H9 (cell line): ENCODE measurements at regions not wholly inside any gene's neighbourhood (a gene's known extent, or its start where the extent isn't known, plus 50 kb on each side); places are given as distances from the start of the nearest gene placed in this dataset.

Source experiments
- DNase-seq: peaks from one replicate; pipeline ENCODE4 v3.0.0-alpha.2; 2017
- H2AFZ ChIP-seq: one replicate; pipeline ENCODE4 v1.6.1; 2013; ENCODE audit warnings: mild to moderate bottlenecking, low read length, control low read depth, moderate library complexity
- H2AK5ac ChIP-seq: 2 replicates; pipeline ENCODE4 v1.6.1; 2013; ENCODE audit warnings: low read length, control low read depth, mixed read lengths; ENCODE audit not compliant: insufficient read length
- H2BK120ac ChIP-seq: one replicate; pipeline ENCODE4 v1.6.1; 2013; ENCODE audit warnings: low read depth, mild to moderate bottlenecking, low read length, control low read depth, inconsistent platforms; ENCODE audit not compliant: poor library complexity, severe bottlenecking
- H2BK12ac ChIP-seq: 2 replicates; pipeline ENCODE4 v1.6.1; 2013; ENCODE audit warnings: low read length, control low read depth, mixed read lengths, low read depth; ENCODE audit not compliant: insufficient read length
- H2BK15ac ChIP-seq: 2 replicates; pipeline ENCODE4 v1.6.1; 2013; ENCODE audit warnings: low read depth, low read length, control low read depth
- H2BK20ac ChIP-seq: one replicate; pipeline ENCODE4 v1.6.1; 2013; ENCODE audit warnings: low read depth, mild to moderate bottlenecking, low read length, control low read depth, inconsistent platforms; ENCODE audit not compliant: poor library complexity, severe bottlenecking
- H2BK5ac ChIP-seq: 2 replicates; pipeline ENCODE4 v1.6.1; 2013; ENCODE audit warnings: low read length, control low read depth, mixed read lengths; ENCODE audit not compliant: insufficient read length
- H3K14ac ChIP-seq: 2 replicates; pipeline ENCODE4 v1.6.1; 2013; ENCODE audit warnings: low read length, control low read depth; ENCODE audit not compliant: insufficient read depth
- H3K18ac ChIP-seq: 2 replicates; pipeline ENCODE4 v1.6.1; 2013; ENCODE audit warnings: low read depth, mild to moderate bottlenecking, mixed read lengths, low read length, control low read depth; ENCODE audit not compliant: insufficient read length
- H3K23ac ChIP-seq: 2 replicates; pipeline ENCODE4 v1.6.1; 2013; ENCODE audit warnings: low read length, control low read depth, mixed read lengths, low read depth; ENCODE audit not compliant: insufficient read length
- H3K23me2 ChIP-seq: 2 replicates; pipeline ENCODE4 v1.6.1; 2013; ENCODE audit warnings: low read depth, mild to moderate bottlenecking, mixed read lengths, low read length, control low read depth; ENCODE audit not compliant: insufficient read length, poor library complexity, severe bottlenecking
- H3K27ac ChIP-seq: 2 replicates; pipeline ENCODE4 v1.5.1; 2013; ENCODE audit warnings: low read length, control low read depth, mixed read lengths, low read depth; ENCODE audit not compliant: insufficient read length
- H3K27me3 ChIP-seq: 2 replicates; pipeline ENCODE4 v1.6.1; 2013; ENCODE audit warnings: low read length, control low read depth, inconsistent platforms; ENCODE audit not compliant: insufficient read depth
- H3K4ac ChIP-seq: 2 replicates; pipeline ENCODE4 v1.6.1; 2013; ENCODE audit warnings: low read depth, mild to moderate bottlenecking, control low read depth, inconsistent platforms, low read length, moderate library complexity
- H3K4me1 ChIP-seq: 2 replicates; pipeline ENCODE4 v1.6.1; 2013; ENCODE audit warnings: low read length, control low read depth, inconsistent platforms; ENCODE audit not compliant: insufficient read depth
- H3K4me2 ChIP-seq: 2 replicates; pipeline ENCODE4 v1.6.1; 2013; ENCODE audit warnings: low read length, control low read depth, mixed read lengths; ENCODE audit not compliant: insufficient read length, insufficient read depth
- H3K56ac ChIP-seq: 2 replicates; pipeline ENCODE4 v1.6.1; 2013; ENCODE audit warnings: low read depth, mild to moderate bottlenecking, mixed read lengths, low read length, control low read depth; ENCODE audit not compliant: insufficient read length
- H3K79me1 ChIP-seq: 2 replicates; pipeline ENCODE4 v1.6.1; 2013; ENCODE audit warnings: low read depth, mild to moderate bottlenecking, moderate library complexity, low read length, control low read depth, inconsistent platforms; ENCODE audit not compliant: insufficient read depth, poor library complexity, severe bottlenecking
- H3K79me2 ChIP-seq: 2 replicates; pipeline ENCODE4 v1.6.1; 2013; ENCODE audit warnings: low read length, control low read depth, inconsistent platforms; ENCODE audit not compliant: insufficient read depth
- H3K9ac ChIP-seq: 2 replicates; pipeline ENCODE4 v1.6.1; 2013; ENCODE audit warnings: low read length, control low read depth, mixed read lengths; ENCODE audit not compliant: insufficient read length; ENCODE audit errors: extremely low read depth
- H3K9me3 ChIP-seq: one replicate; pipeline ENCODE4 v1.6.1; 2013; ENCODE audit warnings: low read depth, low read length, inconsistent platforms; ENCODE audit not compliant: control insufficient read depth
- H3T11ph ChIP-seq: one replicate; pipeline ENCODE4 v1.6.1; 2013; ENCODE audit warnings: mild to moderate bottlenecking, low read length, control low read depth, inconsistent platforms
- H4K20me1 ChIP-seq: one replicate; pipeline ENCODE4 v1.6.1; 2013; ENCODE audit not compliant: control insufficient read depth, insufficient read length, insufficient read depth
- H4K5ac ChIP-seq: 2 replicates; pipeline ENCODE4 v1.6.1; 2013; ENCODE audit warnings: low read depth, mild to moderate bottlenecking, mixed read lengths, low read length, control low read depth; ENCODE audit not compliant: insufficient read length
- H4K8ac ChIP-seq: replicated peaks from 2 replicates; pipeline ENCODE4 v1.6.1; 2013; ENCODE audit warnings: low read length, control low read depth, mixed read lengths, low read depth; ENCODE audit not compliant: insufficient read length
- H4K91ac ChIP-seq: 2 replicates; pipeline ENCODE4 v1.6.1; 2013; ENCODE audit warnings: low read depth, mild to moderate bottlenecking, moderate library complexity, mixed read lengths, low read length, control low read depth; ENCODE audit not compliant: insufficient read length
- H3K27ac Mint-ChIP-seq, 3 experiments: 2 replicates in 2 of 3; 3 replicates in 1 of 3; pipeline ENCODE4 v1.8.0; 2020 to 2021; ENCODE audit warnings: mixed read lengths in 3 of 3, mild to moderate bottlenecking in 1 of 3, moderate library complexity in 1 of 3
- H3K27me3 Mint-ChIP-seq: 2 replicates; pipeline ENCODE4 v1.8.0; 2021; ENCODE audit warnings: low read depth, mild to moderate bottlenecking, moderate library complexity, mixed read lengths
- H3K36me3 Mint-ChIP-seq, 3 experiments: 2 replicates in 2 of 3; 3 replicates in 1 of 3; pipeline ENCODE4 v1.8.0; 2020 to 2021; ENCODE audit warnings: low read depth in 3 of 3, mixed read lengths in 3 of 3; ENCODE audit not compliant: insufficient read depth in 1 of 3
- H3K4me1 Mint-ChIP-seq, 2 experiments: 2 replicates each; pipeline ENCODE4 v1.8.0; 2020; ENCODE audit warnings: mixed read lengths in 2 of 2
- H3K4me3 Mint-ChIP-seq, 2 experiments: 2 replicates in 1 of 2; 3 replicates in 1 of 2; pipeline ENCODE4 v1.8.0; 2020 to 2021; ENCODE audit warnings: mild to moderate bottlenecking in 2 of 2, mixed read lengths in 2 of 2, moderate library complexity in 1 of 2
- H3K9me3 Mint-ChIP-seq, 2 experiments: 2 replicates in 1 of 2; 3 replicates in 1 of 2; pipeline ENCODE4 v1.8.0; 2020; ENCODE audit warnings: mild to moderate bottlenecking in 2 of 2, mixed read lengths in 2 of 2, moderate library complexity in 1 of 2
- WGBS: extraction: QIAGEN DNeasy Blood & Tissue Kit; methylation state at CpG from one replicate; pipeline ENCODE4 v1.1.7; 2013; ENCODE audit warnings: missing lambda C conversion rate, low lambda C conversion rate, mixed read lengths; ENCODE audit not compliant: insufficient read length; ENCODE audit errors: extremely low coverage; 5-methylcytosine and 5-hydroxymethylcytosine counted together
- TF ChIP-seq, protein P1 (sequence below): fragments of 200-600 bp; sonication (generic); conservative IDR thresholded peaks from 3 replicates; pipeline ENCODE4 v1.8.0; 2021; ENCODE audit warnings: antibody characterized with exemption, mild to moderate bottlenecking

DNA sequence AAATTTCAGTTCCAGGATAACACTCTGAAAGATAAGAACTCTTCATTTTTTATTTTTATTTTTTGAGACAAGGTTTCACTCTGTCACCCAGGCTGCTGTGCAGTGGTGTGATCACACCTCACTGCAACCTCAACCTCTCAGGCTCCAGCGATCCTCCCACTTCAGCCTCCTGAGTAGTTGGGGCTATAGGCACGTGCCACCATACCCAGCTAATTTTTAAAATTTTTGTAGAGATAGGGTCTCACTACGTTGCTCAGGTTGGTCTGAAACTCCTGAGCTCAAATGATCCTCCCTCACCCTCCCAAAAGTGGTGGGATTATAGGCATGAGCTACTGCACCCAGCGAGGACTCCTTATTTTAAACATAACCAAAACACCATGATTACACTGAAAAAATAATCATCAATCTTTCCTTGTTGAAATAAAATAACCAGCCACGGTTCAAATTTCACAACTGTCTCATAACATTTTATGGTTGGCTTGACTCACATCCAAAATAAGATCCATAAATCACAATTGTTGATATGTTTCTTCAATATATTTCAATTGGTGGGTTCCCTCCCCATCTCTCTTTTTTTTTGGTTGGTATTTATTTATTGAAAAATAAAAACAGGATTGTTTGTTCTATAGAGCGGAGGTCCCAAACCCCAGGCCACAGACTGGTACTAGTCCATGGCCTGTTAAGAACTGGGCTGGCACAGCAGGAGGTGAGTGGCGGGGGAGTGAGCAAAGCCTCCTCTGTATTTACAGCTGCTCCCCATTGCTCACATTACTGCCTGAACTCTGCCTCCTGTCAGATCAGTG, 60.1 kb upstream of the FAM171A1 start:
- no peaks in the 10 kb centered on the region for H3K9me3 Mint-ChIP-seq
- Histone ChIP-seq H3K27me3 (no peaks in the 10 kb centered on the region), H3K14ac (no peak overlapping the region), H3K4ac (no peak overlapping the region), H3K23ac (no peak overlapping the region), H3K23me2 (no peaks in the 10 kb centered on the region), H4K91ac (no peak overlapping the region), H4K20me1 (no peaks in the 10 kb centered on the region), H2BK20ac (no peak overlapping the region), H2BK15ac (no peak overlapping the region), H2AFZ (no peak overlapping the region), H2BK5ac (no peak overlapping the region), H4K5ac (no peak overlapping the region), H4K8ac (no peak overlapping the region), H3K9me3 (no peaks in the 10 kb centered on the region), H2BK12ac (no peak overlapping the region), H3K56ac (no peak overlapping the region), H3K18ac (no peak overlapping the region), H3K4me2 (no peak overlapping the region), H3T11ph (no peak overlapping the region), H3K4me1 (no peaks in the 10 kb centered on the region), H3K27ac (no peak overlapping the region), H2BK120ac (no peak overlapping the region), H3K79me2 (no peaks in the 10 kb centered on the region), H3K9ac (no peak overlapping the region), H3K79me1 (no peaks in the 10 kb centered on the region), H2AK5ac (no peak overlapping the region)
- H3K4me3 Mint-ChIP-seq, result no peak overlapping the region
- H3K4me1 Mint-ChIP-seq, result peaks cover 3 to 4% of the 10 kb centered on the region in 2 experiments; a peak in 2 of 4 replicates
- no CpG with 5 or more reads among the region's 7 CpGs for WGBS
- DNase-seq, result no peak
- peaks cover 20% of the 10 kb centered on the region for H3K27me3 Mint-ChIP-seq
- H3K27ac Mint-ChIP-seq, result no peak overlapping the region; a peak in 1 of 7 replicates
- TF ChIP-seq, protein P1, sequence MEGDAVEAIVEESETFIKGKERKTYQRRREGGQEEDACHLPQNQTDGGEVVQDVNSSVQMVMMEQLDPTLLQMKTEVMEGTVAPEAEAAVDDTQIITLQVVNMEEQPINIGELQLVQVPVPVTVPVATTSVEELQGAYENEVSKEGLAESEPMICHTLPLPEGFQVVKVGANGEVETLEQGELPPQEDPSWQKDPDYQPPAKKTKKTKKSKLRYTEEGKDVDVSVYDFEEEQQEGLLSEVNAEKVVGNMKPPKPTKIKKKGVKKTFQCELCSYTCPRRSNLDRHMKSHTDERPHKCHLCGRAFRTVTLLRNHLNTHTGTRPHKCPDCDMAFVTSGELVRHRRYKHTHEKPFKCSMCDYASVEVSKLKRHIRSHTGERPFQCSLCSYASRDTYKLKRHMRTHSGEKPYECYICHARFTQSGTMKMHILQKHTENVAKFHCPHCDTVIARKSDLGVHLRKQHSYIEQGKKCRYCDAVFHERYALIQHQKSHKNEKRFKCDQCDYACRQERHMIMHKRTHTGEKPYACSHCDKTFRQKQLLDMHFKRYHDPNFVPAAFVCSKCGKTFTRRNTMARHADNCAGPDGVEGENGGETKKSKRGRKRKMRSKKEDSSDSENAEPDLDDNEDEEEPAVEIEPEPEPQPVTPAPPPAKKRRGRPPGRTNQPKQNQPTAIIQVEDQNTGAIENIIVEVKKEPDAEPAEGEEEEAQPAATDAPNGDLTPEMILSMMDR, result no peak
- H3K36me3 Mint-ChIP-seq, result no peaks in the 10 kb centered on the region
